Mammary epithelial cell (primary cell): ENCODE measurements at regions not wholly inside any gene's neighbourhood (a gene's known extent, or its start where the extent isn't known, plus 50 kb on each side); places are given as distances from the start of the nearest gene placed in this dataset.

Experiments used
- CTCF ChIP-seq, 2 donors: IDR thresholded peaks in 1 of 2; conservative IDR thresholded peaks in 1 of 2; 2 replicates each; pipeline ENCODE4 v1.5.1; 2011 to 2012; ENCODE audit warnings: inconsistent platforms in 2 of 2, low read length in 2 of 2, mild to moderate bottlenecking in 2 of 2, control low read depth in 1 of 2, low read depth in 1 of 2; ENCODE audit not compliant: insufficient read depth in 1 of 2; ENCODE audit errors: extremely low read depth in 1 of 2
- EZH2 ChIP-seq: IDR thresholded peaks from 2 replicates; pipeline ENCODE4 v1.6.1; 2012; ENCODE audit warnings: low read length, inconsistent platforms, borderline replicate concordance

DNA sequence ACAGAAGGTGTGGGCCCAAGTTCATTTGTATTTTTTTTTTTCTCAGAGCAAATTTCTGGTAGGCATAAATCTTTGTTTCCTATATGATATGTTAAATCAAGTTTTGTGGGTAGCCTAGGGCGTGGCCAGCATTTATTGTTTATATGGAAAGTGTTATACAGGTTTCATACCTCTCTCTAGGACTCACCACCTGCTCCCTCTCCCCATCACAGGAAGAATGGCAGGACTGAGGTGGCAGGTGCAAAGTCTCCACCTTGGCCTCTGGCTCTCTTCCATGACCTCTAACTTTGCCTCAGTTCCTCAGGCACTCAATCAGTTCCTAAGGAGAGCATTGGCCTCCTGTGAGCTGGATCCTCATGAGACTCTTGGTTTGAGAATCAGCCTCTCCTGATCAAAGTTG, 172.3 kb upstream of the TSC22D1 start:
- TF ChIP-seq CTCF (conservative IDR thresholded peaks at IDR 0.05 in 1 of 2, IDR thresholded peaks at IDR 0.05 in 1 of 2; ENCODE audit: extremely low read depth in 1 of 2, insufficient read depth in 1 of 2, low read depth in 1 of 2, low read length in 2 of 2) (no peak), EZH2 (no peak)
